Right kidney (tissue), 1 donor: ENCODE measurements at regions not wholly inside any gene's neighbourhood (a gene's known extent, or its start where the extent isn't known, plus 50 kb on each side); places are given as distances from the start of the nearest gene placed in this dataset.

Source experiments
- DNase-seq: peaks from one replicate; pipeline ENCODE4 v3.0.0-alpha.2; 2016

DNA sequence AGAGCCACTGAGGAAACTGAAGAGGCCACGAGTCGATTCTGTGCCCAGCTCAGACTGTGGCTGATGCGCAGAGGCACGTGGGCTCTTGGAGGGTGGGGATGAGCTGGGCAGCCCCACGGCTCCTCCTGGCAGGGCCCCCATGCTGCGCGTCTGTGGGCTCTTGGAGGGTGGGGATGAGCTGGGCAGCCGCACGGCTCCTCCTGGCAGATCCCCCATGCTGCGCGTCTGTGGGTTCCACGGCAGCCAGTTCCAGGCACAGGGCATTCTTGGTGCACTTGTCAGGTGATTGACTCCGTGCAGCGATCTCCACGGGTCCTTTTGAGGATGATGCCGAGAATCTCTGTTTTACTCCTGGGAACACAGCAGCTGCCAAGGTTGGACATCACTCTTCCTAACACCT lies 138.1 kb upstream of the ZNF236 start:
- DNase-seq = no peak

DNA sequence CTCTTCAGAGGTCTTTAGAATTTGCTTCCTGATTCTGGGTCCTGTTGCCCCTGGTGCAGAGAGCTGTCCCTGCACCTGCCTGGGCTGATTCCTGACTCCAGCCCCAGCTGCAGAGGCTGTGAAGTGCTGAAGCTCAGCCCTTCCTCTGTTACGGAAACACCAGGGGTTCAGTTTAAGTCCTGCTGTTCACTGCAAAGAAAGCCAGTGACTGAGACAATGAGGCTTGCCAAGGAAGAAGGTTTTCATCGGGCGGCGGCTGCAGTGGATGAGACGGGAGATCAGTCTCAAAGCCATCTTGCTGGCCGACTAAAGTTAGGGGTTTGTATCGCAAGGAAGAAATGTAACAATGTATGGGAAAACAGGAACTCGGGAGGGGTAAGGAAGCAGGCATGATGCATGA lies 142.4 kb upstream of the ZNF236 start:
- no peak for DNase-seq

DNA sequence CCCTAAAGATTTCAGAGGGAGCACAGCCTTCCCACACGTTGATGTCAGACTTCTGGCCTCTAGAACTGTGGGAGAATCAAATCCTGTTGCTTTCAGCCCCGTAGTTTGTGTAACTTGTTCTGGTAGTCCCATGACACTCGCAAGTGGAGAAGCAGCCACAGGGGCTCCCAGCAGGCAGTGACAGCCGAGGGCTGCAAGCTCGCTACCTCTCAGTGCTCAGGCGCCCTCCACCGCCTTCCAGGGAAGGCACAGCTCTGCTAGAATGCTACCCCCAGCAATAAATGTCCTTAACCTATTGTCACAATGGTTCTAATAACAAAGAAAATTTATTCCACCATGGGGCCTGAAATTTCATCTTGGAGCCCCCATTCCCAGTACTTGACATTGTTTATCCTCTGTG lies 143.1 kb upstream of the ZNF236 start:
- no peak for DNase-seq

DNA sequence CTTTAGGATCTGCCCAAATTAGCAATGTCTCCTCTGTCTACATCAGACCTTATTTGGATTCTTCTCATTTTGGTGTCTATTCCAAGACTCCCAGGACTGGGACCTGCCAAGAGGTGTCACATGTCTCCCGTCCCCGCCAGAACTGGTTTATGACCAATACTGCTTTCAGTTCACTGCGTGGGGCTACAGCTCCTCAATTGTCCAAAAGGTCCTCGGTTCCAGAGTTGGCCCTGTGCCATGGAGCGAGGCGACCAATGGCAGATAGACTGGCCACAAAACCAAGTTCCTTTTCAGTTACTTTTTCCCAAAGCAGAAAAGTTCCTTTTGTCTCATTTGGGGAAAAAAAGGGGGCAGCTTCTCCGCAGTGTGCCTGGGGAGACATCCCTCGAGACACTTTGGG lies 144.1 kb upstream of the ZNF236 start:
- DNase-seq = no peak

DNA sequence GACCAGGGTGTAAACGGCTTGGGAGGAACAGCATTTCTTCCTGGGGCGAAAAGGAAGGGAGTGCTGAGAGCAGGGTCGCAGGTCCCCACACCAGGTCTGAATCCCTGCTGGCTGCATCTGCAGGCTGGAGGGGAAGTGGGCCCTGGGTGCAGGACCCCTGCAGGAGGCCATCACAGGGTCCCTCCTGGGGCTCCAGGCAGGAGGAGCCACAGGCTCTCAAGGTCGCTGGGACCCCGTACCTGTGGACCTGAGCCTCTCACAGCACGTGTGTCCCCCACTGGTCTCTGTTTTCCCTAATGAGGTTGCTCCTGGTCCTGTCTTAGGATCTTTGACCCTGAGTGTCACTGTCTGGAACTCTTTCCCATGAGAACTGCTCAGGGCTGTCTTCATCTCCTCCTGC lies 147.8 kb upstream of the ZNF236 start:
- DNase-seq = no peak

DNA sequence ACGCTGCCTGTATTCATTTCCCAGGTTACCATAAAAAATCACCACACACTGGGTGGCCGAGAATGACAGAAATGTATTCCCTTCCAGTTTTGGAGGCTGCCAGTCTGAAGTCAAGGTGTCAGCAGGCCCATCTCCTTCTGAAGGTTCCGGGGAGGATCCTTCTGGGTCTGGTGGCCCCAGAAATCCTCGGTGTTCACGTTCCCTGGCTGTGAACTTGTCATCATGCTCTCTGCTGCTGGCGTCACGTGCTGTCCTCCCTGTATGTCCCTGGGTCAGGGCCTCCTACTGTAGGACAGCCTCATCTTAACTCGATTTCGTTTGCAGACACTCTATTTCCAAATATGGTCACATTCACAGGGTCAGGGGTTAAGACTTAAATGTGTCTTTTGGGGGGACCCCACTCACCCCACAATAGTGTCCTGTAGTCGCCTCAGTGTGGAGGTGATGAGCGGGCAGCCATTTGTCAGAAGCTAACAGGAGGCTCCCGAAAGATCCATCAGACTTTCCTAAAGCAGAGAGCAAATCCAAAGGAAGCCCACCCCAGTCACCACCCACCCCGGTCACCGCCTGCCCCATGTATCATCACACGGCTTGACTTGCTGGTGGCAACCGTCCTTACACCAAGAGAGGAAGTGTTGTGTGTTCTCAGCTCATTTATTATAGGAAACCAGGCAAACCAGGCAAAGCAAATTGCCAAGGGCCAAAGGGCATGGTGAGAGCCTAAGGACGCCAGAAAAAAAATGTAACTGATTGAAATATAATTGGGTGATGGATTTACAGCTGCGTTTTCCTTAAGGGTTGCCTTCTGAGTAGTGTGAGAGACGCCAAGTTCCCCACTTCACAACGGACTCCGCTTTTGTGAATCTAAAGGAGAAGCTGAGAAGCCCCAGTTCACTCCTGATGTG lies 148.8 kb upstream of the ZNF236 start:
- DNase-seq = no peak

DNA sequence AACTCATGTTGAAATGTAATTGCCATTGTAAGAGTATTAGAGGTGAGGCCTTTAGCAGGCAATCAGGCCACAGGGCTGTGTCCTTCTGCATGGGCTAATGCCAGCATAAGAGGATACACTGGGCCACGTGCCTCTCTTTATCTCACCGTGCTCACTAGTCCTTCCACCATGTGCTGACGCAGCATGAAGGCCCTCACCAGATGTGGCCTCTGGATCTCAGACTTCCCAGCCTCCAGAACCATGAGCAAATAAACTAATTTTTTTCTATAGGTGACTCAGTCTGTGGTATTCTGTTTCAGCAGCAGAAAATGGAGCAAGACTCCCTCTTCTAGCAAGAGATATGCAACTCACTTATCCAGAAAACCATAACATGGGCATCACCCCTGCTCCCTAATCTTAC lies 149.7 kb upstream of the ZNF236 start:
- DNase-seq = no peak

DNA sequence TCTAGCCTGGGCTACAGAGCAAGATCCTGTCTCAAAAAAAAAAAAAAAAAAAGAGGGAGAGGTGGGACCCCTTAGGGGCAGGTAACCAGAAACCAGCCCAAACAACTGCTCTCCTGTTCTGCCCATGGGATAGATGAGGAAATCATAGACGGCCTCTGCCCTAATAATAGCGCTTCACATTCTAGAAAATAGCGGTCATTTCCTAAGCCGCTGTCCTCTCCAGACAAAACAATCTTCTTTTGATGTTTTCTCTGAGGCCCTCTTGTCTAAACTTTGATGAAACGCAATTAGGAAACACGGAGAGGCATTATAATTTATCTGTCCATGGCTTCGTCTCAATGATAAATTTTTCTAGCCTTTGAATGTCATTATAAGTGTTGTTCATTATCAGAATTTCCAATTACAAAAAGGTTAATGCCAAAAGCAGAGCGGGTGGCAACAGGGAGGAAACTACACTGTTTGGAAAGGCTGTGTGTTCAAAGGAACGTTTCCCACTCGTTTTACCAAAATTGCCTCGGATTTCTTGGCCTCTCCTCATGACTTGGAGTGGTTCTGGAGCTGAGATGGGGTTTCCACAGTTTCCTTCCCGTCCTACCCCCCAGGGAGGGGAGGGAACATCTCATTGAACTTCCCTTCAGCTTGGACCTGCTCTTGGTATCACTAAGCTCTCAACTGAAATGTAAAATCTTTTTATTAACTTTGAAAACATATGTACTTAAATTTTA lies 151.6 kb upstream of the ZNF236 start:
- DNase-seq = no peak

DNA sequence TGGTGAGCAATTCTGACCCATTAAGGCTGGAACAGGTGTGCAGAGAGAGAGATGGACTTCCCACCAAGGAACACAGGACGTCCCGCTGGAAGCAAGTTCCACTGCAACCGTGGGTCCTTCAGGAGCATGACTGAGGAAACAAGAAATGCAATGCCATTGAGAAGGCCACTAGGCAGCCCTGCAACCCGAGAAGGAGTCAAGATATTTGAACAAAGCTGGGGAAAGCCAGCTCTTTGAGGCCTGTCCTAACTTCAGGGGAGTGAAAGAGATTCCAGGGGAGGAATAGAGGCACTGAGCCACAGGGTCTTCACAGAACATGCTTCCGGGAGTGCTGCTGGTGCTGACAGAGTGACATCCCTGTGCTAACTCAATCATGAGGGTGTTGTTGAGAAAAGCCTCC lies 153.8 kb upstream of the ZNF236 start:
- no peak for DNase-seq

DNA sequence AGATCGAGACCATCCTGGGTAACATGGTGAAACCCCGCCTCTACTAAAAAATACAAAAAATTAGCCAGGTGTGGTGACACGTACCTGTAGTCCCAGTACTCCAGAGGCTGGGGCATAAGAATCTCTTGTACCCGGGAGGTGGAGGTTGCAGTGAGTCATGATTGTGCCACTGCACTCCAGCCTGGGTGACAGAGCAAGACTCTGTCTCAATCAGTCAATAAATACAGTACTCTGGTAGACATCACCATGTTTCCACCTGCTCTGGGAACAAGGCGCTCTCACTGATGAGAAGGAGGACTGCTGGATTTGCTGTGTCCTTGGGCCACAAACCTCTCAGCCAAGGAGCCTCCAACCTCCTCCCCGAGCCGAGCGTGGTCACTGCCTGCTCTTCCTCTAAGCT lies 154.2 kb upstream of the ZNF236 start:
- no peak for DNase-seq

DNA sequence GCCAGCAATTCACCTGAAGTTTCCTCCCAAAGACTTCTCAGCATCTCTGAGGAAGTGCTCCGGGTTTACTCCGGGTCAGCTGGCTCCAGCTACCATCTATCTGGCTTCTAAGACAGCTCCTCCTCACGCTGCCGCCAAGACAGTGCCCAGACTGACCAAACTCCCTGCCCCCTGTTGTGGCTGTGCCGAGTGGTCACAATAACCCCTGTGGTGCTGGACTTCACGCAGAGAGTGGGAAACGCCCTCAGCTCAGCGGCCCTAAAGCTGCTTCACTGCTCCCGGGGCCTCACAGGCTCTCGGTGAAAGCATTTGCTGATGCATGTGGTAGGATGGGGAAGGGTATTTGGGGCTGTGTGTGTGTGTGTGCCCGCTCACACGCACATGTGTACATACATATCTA lies 154.8 kb upstream of the ZNF236 start:
- no peak for DNase-seq

DNA sequence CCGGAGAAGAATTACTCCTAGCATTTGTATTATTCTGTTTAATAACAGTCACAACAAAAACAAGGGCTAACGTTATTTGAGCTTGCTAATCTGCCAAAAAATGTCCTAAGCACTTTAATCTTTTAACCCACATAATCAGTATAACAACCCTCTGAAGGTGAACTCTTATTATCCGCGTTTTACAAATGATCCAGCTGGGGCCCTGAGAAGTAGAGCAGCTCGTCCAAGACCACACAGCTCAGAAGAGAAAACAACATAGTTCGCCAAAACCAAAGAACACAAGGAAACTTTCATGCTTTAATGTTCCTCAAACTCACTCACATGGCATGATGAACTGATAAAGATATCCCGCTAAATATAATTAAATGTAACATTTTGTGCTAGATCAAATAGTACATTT lies 159.7 kb upstream of the ZNF236 start:
- no peak for DNase-seq

DNA sequence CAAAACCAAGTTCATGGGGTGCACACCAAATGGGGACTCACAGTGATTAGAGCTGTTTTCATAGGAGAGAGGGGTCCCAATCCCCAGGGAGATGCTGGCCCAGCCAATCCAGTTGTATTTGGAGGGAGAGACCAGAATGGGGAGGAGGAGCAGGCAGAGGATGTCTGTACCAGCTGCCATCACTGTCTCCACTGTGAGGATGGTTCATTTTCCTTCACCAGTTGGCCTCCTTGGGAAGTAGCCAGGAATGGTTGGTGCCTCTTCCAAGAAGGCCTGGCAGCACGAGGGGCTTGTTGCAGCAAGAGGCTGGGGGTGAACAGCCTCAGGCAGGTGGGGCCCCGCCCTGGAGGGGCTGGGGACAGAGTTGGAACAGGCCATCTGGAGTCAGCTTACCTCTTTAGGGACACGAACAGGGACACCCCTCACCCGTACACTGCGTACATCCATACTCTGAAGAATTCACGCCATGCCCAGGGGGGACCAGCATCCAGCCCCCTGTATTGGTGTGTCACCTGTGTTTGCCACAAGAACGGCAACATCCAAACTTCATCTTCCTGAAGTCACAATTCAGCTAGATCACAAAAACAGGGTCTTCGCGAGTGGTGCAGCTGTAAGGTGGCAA lies 161.7 kb upstream of the ZNF236 start:
- DNase-seq = no peak

DNA sequence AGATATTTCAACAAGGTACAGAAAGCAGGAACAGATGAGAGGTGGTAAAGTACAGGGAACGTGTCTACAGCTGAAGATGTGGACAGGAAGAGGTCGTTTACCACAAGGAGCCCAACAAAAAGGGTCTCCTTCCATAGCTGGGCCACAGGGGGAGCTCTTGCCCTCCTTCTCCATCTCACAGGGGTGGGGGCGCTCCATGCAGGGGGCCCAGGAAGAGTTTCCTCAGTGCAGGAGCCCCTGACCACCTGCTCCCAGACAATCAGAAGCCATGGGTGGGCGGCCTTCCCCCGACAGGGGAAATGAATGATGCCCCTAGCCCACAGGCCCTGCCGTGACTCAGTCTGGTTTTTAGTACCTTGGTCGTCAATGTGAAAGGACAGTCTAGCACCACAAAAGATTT lies 163.6 kb upstream of the ZNF516 start:
- no peak for DNase-seq

DNA sequence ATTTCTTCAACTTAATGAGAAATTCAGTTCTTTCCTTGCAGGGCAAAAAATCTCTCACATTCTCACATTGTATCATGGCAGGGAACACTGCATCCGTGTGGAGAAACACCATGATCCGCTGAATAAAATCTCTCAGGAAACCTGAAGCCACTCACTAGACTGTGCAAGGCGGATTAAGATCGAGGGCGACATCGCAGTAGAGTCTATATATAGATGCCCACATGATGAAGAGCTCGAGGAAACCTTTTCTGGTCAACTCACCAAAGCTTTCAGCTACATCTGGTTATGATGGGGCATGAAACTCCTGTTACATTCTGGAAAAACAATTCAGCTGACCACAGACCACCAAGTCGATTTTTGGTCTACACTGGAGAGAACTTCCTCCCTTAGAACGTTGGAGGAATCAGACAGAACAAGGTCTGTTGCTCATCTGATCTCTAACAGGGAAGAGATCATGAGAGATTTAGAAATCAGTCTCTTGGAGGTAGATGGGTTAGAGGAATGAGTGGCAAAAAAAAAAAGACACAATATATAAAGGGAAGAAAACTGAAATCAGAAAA lies 162.9 kb upstream of the ZNF516 start:
- no peak for DNase-seq

DNA sequence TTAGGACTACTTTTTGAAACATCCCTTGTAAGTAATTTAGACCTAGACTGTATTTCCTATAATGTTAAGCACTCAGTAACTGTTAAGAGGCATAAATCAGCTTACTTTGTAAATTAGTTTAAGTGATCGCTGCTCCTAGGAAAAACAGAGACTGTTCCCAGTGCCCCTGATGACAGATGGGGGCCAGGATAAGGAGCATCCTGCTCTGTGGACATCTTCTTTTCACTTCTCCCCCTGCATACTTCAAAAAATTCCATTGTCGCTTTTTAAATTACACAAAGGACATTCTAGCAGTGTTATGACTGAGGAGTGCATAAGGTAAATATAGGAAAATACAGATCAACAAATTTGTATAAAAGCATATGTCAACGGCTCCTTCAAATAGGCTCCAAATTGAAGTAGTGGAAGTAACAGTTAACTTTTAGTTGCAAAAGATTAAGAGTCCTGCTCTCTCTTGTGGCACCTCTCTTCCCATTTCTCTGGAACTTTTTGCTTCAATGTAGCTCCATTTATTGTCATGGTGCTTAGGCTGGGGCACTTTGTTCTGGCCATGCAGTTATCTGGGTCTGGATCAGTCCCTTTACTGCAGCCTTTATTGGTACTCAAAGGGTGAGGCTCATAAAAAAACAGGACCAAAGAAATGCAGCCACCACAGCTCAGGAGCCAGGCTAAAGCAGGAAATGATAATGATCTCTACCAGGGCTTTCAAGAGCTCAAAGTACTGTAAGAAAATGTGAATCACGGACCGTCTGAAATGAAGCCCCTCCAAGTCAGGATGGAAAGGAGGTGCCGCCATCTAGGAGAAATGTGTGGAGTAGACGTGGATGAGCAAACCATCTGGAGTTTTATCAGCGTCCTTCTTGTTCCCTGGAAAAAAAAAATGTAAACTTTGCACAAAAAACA lies 162.1 kb upstream of the ZNF516 start:
- DNase-seq = no peak

DNA sequence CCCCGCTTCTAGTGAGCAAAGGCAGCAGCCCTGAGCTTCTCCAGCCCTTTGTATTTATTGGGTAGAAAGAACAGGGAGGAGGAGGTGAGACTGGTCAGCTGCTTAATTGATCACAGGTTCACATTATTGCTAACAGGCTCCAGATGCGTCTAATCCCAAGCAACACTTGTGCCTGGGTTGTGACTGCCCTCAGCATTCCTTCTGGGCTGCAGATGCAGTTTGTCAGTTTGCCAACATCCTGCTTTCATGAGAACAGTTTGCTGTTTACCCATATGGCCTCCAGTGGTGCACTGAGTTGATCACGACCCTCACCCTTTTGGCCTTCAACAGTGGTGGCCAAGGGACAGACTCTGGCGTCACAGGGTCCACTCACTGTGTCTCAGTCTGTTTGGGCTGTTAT lies 159.5 kb upstream of the ZNF516 start:
- no peak for DNase-seq

DNA sequence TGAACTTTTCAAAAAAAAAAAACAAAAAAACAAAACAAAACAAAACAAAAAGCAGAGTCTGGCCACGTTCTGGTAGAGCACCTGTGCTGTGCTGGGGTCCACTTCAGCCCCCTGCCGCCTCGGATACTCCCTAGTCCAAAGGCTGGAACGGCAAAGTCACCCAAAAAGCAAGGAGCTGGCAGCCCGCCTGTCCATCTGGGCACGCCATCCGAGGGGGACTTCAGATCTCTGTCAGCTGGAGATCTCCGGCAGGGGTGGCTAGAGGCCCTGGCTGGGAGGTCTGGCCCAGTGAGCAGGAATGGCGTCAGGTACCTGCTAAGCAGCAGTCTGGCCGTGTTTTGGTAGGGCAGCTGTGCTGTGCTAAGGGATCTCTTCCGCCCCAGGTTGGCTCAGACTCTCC lies 152.3 kb upstream of the ZNF516 start:
- no peak for DNase-seq

DNA sequence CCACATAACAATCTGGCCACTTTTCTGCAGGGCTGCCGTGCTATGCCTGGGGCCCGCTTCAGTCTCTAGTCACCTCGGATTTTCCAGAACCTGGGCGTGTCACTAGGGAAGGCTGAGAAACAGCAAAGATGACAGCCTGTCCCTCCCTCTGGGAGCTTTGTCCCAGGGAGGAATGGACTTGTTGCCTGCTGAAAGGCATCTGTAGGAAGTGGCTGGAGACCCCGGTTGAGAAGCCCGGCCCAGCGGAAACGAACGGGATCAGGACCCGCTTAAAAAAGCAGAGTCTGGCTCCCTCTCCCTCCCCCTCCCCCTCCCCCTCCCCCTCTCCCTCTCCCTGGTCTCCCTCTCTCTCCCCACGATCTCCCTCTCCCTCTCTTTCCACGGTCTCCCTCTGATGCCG lies 149.5 kb upstream of the ZNF516 start:
- no peak for DNase-seq

DNA sequence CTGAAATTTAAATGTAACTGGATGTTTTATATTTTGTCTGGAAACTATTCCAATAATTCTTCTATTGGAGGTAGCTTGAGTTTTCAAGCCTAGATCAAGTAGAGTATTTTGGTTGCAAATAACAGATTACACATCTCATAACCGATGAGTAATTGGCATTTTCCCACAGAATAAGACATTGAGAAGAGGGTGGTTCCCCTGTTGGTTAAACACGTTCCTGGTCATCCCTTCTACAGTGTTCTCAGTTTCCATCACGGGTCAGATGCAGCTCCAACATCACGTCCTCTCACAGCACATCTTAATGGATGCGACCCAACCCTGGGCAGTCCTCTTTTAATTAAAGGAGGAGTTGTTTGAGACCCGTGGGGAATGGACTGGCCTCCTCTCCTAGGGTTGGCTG lies 149.0 kb upstream of the ZNF516 start:
- DNase-seq = no peak

DNA sequence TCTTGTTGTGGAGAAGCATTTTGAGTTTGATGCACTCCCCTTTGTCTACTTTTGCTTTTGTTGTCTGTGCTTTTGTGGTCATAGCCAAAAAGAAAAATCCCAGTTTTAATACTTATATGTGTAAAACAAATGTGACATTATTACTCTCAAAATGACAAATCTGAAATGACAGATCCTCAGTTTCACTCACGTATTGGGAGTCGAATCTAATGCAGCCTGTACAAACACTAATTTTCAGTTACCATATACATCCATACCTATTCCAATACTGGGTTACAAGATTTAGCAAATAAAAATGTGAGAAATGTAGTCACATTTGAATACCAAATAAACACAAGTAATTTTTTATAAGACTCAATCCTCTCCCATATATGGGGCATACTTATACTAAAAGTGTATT lies 148.2 kb upstream of the ZNF516 start:
- no peak for DNase-seq

DNA sequence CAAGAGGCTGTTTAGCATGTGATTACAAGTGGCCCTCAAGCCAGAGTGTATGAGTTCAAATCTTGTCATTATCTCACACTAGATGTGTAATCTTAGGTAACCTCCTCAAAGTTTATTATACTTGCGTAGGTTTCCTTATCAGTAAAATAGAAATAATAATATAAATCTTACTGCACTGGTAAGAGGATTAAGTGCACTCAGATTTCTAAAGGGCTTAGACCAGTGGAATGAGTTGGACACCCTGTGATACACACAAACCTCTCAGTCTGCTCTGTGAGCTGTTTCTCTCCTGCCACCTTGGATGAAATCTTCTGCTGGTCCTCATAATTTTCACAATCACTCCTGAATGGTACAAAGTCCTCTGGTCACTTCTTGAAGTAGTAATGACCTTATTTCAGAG lies 145.4 kb upstream of the ZNF516 start:
- DNase-seq = no peak
